Gastroesophageal sphincter (tissue), 4 donors: ENCODE measurements at regions not wholly inside any gene's neighbourhood (a gene's known extent, or its start where the extent isn't known, plus 50 kb on each side); places are given as distances from the start of the nearest gene placed in this dataset.
"Not testable (repeated sequence)": the region's sequence is repeated elsewhere in the genome, so short reads cannot be mapped to it uniquely, and the experiment has no call there.

ENCODE experiments used
- ATAC-seq: fragments of 150-250 bp; one replicate; pipeline ENCODE4 v1.9.1; 2016; ENCODE audit warnings: mild to moderate bottlenecking, moderate library complexity
- H3K27ac ChIP-seq, 4 donors: fragments of 200-600 bp; sonication (generic) in 3 of 4; 1 replicate in 3 of 4; 2 replicates in 1 of 4; pipeline ENCODE4 v1.5.1; 2016 to 2019
- H3K27me3 ChIP-seq: fragments of 200-600 bp; sonication (generic); one replicate; pipeline ENCODE4 v1.5.1; 2019
- H3K36me3 ChIP-seq, 2 donors: fragments of 200-600 bp; sonication (generic); one replicate each; pipeline ENCODE4 v1.5.1; 2019; ENCODE audit warnings: control low read depth in 1 of 2
- H3K4me1 ChIP-seq, 3 donors: fragments of 200-600 bp; sonication (generic); 1 replicate in 2 of 3; 2 replicates in 1 of 3; pipeline ENCODE4 v1.5.1; 2016 to 2019; ENCODE audit warnings: control low read depth in 2 of 3
- H3K4me3 ChIP-seq, 2 donors: fragments of 200-600 bp; sonication (generic); one replicate each; pipeline ENCODE4 v1.5.1; 2019; ENCODE audit warnings: mild to moderate bottlenecking in 1 of 2, moderate library complexity in 1 of 2
- H3K9me3 ChIP-seq, 3 donors: fragments of 200-600 bp; sonication (generic); one replicate each; pipeline ENCODE4 v1.5.1; 2017 to 2019; ENCODE audit warnings: control low read depth in 2 of 3
- EP300 ChIP-seq: sonication (generic); formaldehyde crosslinking; IDR thresholded peaks from one replicate; pipeline ENCODE4 v1.6.1; 2017; ENCODE audit warnings: antibody characterized with exemption, mild to moderate bottlenecking
- POLR2A ChIP-seq, 2 donors: fragments of 450-650 bp; IDR thresholded peaks; one replicate each; pipeline ENCODE4 v1.6.1; 2017; ENCODE audit warnings: antibody characterized with exemption in 2 of 2, mild to moderate bottlenecking in 2 of 2, moderate library complexity in 1 of 2
- POLR2AphosphoS5 ChIP-seq: sonication (generic); formaldehyde crosslinking; IDR thresholded peaks from one replicate; pipeline ENCODE4 v1.6.1; 2017; ENCODE audit warnings: antibody characterized with exemption
- WGBS, 2 donors: methylation state at CpG; one replicate each; pipeline ENCODE4 v1.1.5; 2018; ENCODE audit warnings: low coverage in 1 of 2; 5-methylcytosine and 5-hydroxymethylcytosine counted together
- TF ChIP-seq, protein P1 (sequence below), 4 experiments: fragments of 200-600 bp in 2 of 4; fragments of 450-650 bp in 2 of 4; sonication (generic) in 1 of 4; IDR thresholded peaks; one replicate each; pipeline ENCODE4 v1.5.1; 2017 to 2019; ENCODE audit warnings: antibody characterized with exemption in 4 of 4, mild to moderate bottlenecking in 2 of 4, moderate library complexity in 2 of 4

- no peak for ATAC-seq
- H3K4me3 ChIP-seq, result no peak overlapping the region
- TF ChIP-seq, protein P1, sequence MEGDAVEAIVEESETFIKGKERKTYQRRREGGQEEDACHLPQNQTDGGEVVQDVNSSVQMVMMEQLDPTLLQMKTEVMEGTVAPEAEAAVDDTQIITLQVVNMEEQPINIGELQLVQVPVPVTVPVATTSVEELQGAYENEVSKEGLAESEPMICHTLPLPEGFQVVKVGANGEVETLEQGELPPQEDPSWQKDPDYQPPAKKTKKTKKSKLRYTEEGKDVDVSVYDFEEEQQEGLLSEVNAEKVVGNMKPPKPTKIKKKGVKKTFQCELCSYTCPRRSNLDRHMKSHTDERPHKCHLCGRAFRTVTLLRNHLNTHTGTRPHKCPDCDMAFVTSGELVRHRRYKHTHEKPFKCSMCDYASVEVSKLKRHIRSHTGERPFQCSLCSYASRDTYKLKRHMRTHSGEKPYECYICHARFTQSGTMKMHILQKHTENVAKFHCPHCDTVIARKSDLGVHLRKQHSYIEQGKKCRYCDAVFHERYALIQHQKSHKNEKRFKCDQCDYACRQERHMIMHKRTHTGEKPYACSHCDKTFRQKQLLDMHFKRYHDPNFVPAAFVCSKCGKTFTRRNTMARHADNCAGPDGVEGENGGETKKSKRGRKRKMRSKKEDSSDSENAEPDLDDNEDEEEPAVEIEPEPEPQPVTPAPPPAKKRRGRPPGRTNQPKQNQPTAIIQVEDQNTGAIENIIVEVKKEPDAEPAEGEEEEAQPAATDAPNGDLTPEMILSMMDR (IDR thresholded peaks at IDR 0.05), result no peak
- TF ChIP-seq EP300 (no peak), POLR2A (IDR thresholded peaks at IDR 0.05) (no peak), POLR2AphosphoS5 (no peak)
- no peaks in the 10 kb centered on the region for H3K9me3 ChIP-seq
- H3K36me3 ChIP-seq, result no peaks in the 10 kb centered on the region
- peaks cover 0 to 9% (median 0%) of the 10 kb centered on the region in 3 donors for H3K4me1 ChIP-seq
- no peak overlapping the region for H3K27ac ChIP-seq
- H3K27me3 ChIP-seq, result peaks cover 25% of the 10 kb centered on the region
- 85% methylated on average over 2 of the region's 3 CpGs; no CpG with 5 or more reads in 1 of the 2 donors for WGBS, 2 donors
Observed at GRCh38 chr12:4139191-4139590, 134.4 kb upstream of the CCND2 start.

DNA sequence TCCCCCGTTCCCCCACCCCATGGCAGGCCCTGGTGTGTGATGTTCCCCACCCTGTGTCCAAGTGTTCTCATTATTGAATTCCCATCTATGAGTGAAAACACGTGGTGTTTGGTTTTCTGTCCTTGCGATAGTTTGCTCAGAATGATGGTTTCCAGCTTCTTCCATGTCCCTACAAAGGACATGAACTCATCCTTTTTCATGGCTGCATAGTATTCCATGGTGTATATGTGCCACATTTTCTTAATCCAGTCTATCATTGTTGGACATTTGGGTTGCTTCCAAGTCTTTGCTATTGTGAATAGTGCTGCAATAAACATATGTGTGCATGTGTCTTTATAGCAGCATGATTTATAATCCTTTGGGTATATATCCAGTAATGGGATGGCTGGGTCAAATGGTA is 135.0 kb upstream of the CCND2 start:
- ATAC-seq, H3K9me3 ChIP-seq, H3K36me3 ChIP-seq, H3K4me3 ChIP-seq, H3K27ac ChIP-seq, H3K4me1 ChIP-seq: not testable (repeated sequence)
- 87% methylated on average over 3 of the region's 3 CpGs; no CpG with 5 or more reads in 1 of the 2 donors for WGBS, 2 donors
- H3K27me3 ChIP-seq, result peaks cover 32% of the 10 kb centered on the region

- no peak overlapping the region for H3K27ac ChIP-seq
- H3K36me3 ChIP-seq, result no peaks in the 10 kb centered on the region
- TF ChIP-seq POLR2A (IDR thresholded peaks at IDR 0.05), result no peak
- TF ChIP-seq, protein P1 (IDR thresholded peaks at IDR 0.05), result no peak
- no peak for TF ChIP-seq POLR2AphosphoS5
- no peak for TF ChIP-seq EP300
- H3K4me3 ChIP-seq, result no peak overlapping the region
- no peak for ATAC-seq
- no peaks in the 10 kb centered on the region for H3K9me3 ChIP-seq
- H3K27me3 ChIP-seq, result peaks cover 32% of the 10 kb centered on the region
- peaks cover 0 to 10% (median 0%) of the 10 kb centered on the region in 3 donors for H3K4me1 ChIP-seq
- 71 to 80% methylated on average over 2 of the region's 2 CpGs for WGBS, 2 donors
Observed at GRCh38 chr12:4138051-4138450, 135.5 kb upstream of the CCND2 start.

- no peak for ATAC-seq
- H3K27me3 ChIP-seq, result peaks cover 28% of the 10 kb centered on the region
- 50 to 66% methylated on average over 1 to 3 of the region's 5 CpGs for WGBS, 2 donors
- H3K4me1 ChIP-seq, result peaks cover 0 to 10% (median 0%) of the 10 kb centered on the region in 3 donors
- H3K9me3 ChIP-seq, result no peaks in the 10 kb centered on the region
- TF ChIP-seq POLR2A (IDR thresholded peaks at IDR 0.05), result no peak
- no peak for TF ChIP-seq EP300
- TF ChIP-seq, protein P1 (IDR thresholded peaks at IDR 0.05), result no peak
- TF ChIP-seq POLR2AphosphoS5, result no peak
- H3K4me3 ChIP-seq, result no peak overlapping the region
- no peak overlapping the region for H3K27ac ChIP-seq
- H3K36me3 ChIP-seq, result no peaks in the 10 kb centered on the region
Observed at GRCh38 chr12:4137441-4137840, 136.1 kb upstream of the CCND2 start.

DNA sequence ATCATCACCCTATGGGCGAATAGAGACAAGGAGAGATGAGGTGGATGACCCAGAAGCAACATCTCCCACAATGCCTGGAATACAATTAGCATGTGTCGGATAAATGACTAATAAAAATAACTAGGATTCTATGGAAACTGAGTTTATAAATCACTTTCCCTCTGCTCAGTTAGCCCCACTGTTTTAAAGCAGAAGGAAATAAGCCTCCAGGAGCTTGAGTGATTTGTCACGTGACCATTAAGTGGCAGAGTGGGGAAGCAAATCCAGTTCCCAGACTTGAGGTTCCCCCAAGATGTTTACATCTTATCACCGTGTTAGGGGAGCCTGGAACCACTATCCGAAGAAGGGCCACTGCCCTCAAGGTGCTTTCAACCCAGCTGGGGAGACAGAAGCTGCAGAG is 136.5 kb upstream of the CCND2 start:
- no peak for ATAC-seq
- Histone ChIP-seq H3K4me3 (no peak overlapping the region), H3K9me3 (no peaks in the 10 kb centered on the region), H3K4me1 (peaks cover 0 to 10% (median 0%) of the 10 kb centered on the region in 3 donors), H3K36me3 (no peaks in the 10 kb centered on the region), H3K27ac (no peak overlapping the region), H3K27me3 (peaks cover 24% of the 10 kb centered on the region)
- TF ChIP-seq EP300 (no peak), POLR2AphosphoS5 (no peak), POLR2A (IDR thresholded peaks at IDR 0.05) (no peak)
- TF ChIP-seq, protein P1 (IDR thresholded peaks at IDR 0.05), result no peak
- WGBS, 2 donors, result 71 to 78% methylated on average over 3 to 5 of the region's 5 CpGs
